K562 (cell line): ENCODE measurements at regions not wholly inside any gene's neighbourhood (a gene's known extent, or its start where the extent isn't known, plus 50 kb on each side); places are given as distances from the start of the nearest gene placed in this dataset.

Source experiments
- ATAC-seq: fragments of 200-7000 bp; cut with Tn5 transposase; 3 replicates; pipeline ENCODE4 v1.9.1; 2020; ENCODE audit warnings: moderate library complexity
- BruUV-seq: library from RNA; stranded (reverse); fragments of 400-500 nt; replicated peaks from 2 replicates; lab custom pipeline; 2021; lab: Mats Ljungman, UMichigan
- CTCF ChIA-PET: fragments of 300-600 bp; formaldehyde crosslinking; extraction: SDS; loops from one replicate; lab custom pipeline; 2021; ENCODE audit warnings: low intra/inter-chr PET ratio; lab: Yijun Ruan, JAX
- POLR2A ChIA-PET: fragments of 300-600, 350-650 bp; sonication (Branson Sonifier 250); formaldehyde crosslinking; extraction: SDS; loops from one replicate; lab custom pipeline; 2021; ENCODE audit warnings: antibody characterized with exemption, inconsistent platforms; lab: Yijun Ruan, JAX
- DNase-seq, 4 experiments: peaks; one replicate each; pipeline versions ENCODE4 v3.0.0 to v3.0.0-alpha.2; 2011 to 2018; ENCODE audit warnings: low spot score in 3 of 4, mixed read lengths in 3 of 4; ENCODE audit errors: extremely low read depth in 1 of 4
- FAIRE-seq: peaks from 2 replicates; lab custom pipeline; 2011; peaks lifted over from hg19 to GRCh38; lab: Jason Lieb, UNC
- H2AFZ ChIP-seq: 2 replicates; pipeline ENCODE4 v1.6.0; 2011; ENCODE audit warnings: low read depth, low read length, control low read depth, inconsistent platforms
- H3K27ac ChIP-seq: fragments of 200-600 bp; 3 replicates; pipeline ENCODE4 v1.8.0; 2011; ENCODE audit warnings: low read depth, mild to moderate bottlenecking, control low read depth, inconsistent platforms, low read length, moderate library complexity, mixed read lengths; ENCODE audit errors: extremely low read depth
- H3K27me3 ChIP-seq, 2 experiments: fragments of 300-600 bp in 1 of 2; 2 replicates in 1 of 2; 3 replicates in 1 of 2; pipeline versions ENCODE4 v1.6.0 to v1.8.0; 2011; ENCODE audit warnings: inconsistent platforms in 2 of 2, low read length in 2 of 2, mild to moderate bottlenecking in 1 of 2, mixed read lengths in 1 of 2, moderate library complexity in 1 of 2; ENCODE audit not compliant: control insufficient read depth in 2 of 2, insufficient read depth in 2 of 2
- H3K36me3 ChIP-seq: fragments of 300-600 bp; 3 replicates; pipeline ENCODE4 v1.8.0; 2011; ENCODE audit warnings: mild to moderate bottlenecking, low read length, inconsistent platforms; ENCODE audit not compliant: control insufficient read depth, insufficient read depth
- H3K4me1 ChIP-seq, 2 experiments: fragments of 200-600 bp in 1 of 2; replicated peaks in 1 of 2; 2 replicates in 1 of 2; 3 replicates in 1 of 2; pipeline versions ENCODE4 v1.5.1 to v1.8.0; 2011; ENCODE audit warnings: inconsistent platforms in 2 of 2, low read length in 2 of 2, mild to moderate bottlenecking in 1 of 2, mixed read lengths in 1 of 2, moderate library complexity in 1 of 2; ENCODE audit not compliant: control insufficient read depth in 2 of 2, insufficient read depth in 2 of 2
- H3K4me2 ChIP-seq: 2 replicates; pipeline ENCODE4 v1.6.1; 2011; ENCODE audit warnings: low read length, control low read depth, inconsistent platforms, mixed read lengths; ENCODE audit not compliant: insufficient read depth
- H3K4me3 ChIP-seq: fragments of 200-600 bp; sonication (generic), shearing (Covaris generic); 2 replicates; pipeline ENCODE4 v1.5.1; 2016; ENCODE audit warnings: control low read depth, inconsistent platforms
- H3K79me2 ChIP-seq: fragments of 200-600 bp; 3 replicates; pipeline ENCODE4 v1.8.0; 2011; ENCODE audit warnings: low read length, inconsistent platforms; ENCODE audit not compliant: control insufficient read depth, insufficient read depth
- H3K9ac ChIP-seq, 2 experiments: 2 replicates each; pipeline versions ENCODE4 v1.6.0 to v1.6.1; 2011; ENCODE audit warnings: low read depth in 2 of 2, low read length in 2 of 2, control low read depth in 1 of 2, inconsistent platforms in 1 of 2, mild to moderate bottlenecking in 1 of 2, mixed read lengths in 1 of 2; ENCODE audit not compliant: insufficient read depth in 1 of 2
- H3K9me1 ChIP-seq: one replicate; pipeline ENCODE4 v1.6.0; 2011; ENCODE audit warnings: inconsistent platforms, mild to moderate bottlenecking, low read length, moderate library complexity; ENCODE audit not compliant: control insufficient read depth, insufficient read depth
- H3K9me3 ChIP-seq: replicated peaks from 2 replicates; pipeline ENCODE4 v1.5.1; 2011; ENCODE audit warnings: low read depth, low read length, inconsistent platforms; ENCODE audit not compliant: control insufficient read depth, insufficient read depth
- H4K20me1 ChIP-seq: replicated peaks from 2 replicates; pipeline ENCODE4 v1.6.1; 2011; ENCODE audit warnings: low read length, inconsistent platforms, mixed read lengths; ENCODE audit not compliant: control insufficient read depth, insufficient read depth
- HNRNPK ChIP-seq: fragments of 200-400 bp; formaldehyde crosslinking; IDR thresholded peaks from one replicate; pipeline ENCODE4 v1.6.1; 2018; ENCODE audit warnings: mild to moderate bottlenecking, low read depth, low read length; ENCODE audit not compliant: poor library complexity, severe bottlenecking
- KLF1 ChIP-seq: fragments of 450-650 bp; IDR thresholded peaks from 2 replicates; pipeline ENCODE4 v1.6.1; 2016; ENCODE audit warnings: missing genetic modification characterization, missing compliant biosample characterization
- MBD2 ChIP-seq: sonication (generic); IDR thresholded peaks from 2 replicates; pipeline ENCODE4 v1.6.1; 2016; ENCODE audit warnings: low read depth, borderline replicate concordance
- NCOR1 ChIP-seq: fragments of 450-650 bp; IDR thresholded peaks from 2 replicates; pipeline ENCODE4 v1.6.1; 2016; ENCODE audit warnings: mild to moderate bottlenecking, moderate library complexity
- ZNF408 ChIP-seq: fragments of 250-450 bp; sonication (Bioruptor Pico); IDR thresholded peaks from 2 replicates; pipeline ENCODE4 v1.4.0; 2020; ENCODE audit warnings: low read depth, mild to moderate bottlenecking, moderate library complexity
- ZNF584 ChIP-seq: fragments of 200-800 bp; sonication (Bioruptor generic); IDR thresholded peaks from 2 replicates; pipeline ENCODE4 v1.6.1; 2016; ENCODE audit warnings: low read depth, mild to moderate bottlenecking, missing genetic modification characterization, missing compliant biosample characterization
- ZNF76 ChIP-seq: fragments of 250-450 bp; sonication (Bioruptor Pico); IDR thresholded peaks from 2 replicates; pipeline ENCODE4 v1.4.0; 2020; ENCODE audit warnings: mild to moderate bottlenecking, moderate library complexity, borderline replicate concordance
- WGBS: fragments of 100-300 bp; shearing (Covaris generic); methylation state at CpG from one replicate; pipeline ENCODE4 v1.1.6; 2016; ENCODE audit warnings: low coverage, mixed read lengths; ENCODE audit not compliant: insufficient coverage; ENCODE audit errors: missing lambda C conversion rate; 5-methylcytosine and 5-hydroxymethylcytosine counted together
- in situ Hi-C: fragments of 300-500 bp; cut with MboI; formaldehyde crosslinking; loops from 4 replicates; pipeline ENCODE4 v1.15.0; 2018; ENCODE audit warnings: inconsistent platforms, mixed read lengths
- intact Hi-C: fragments of 100-400 bp; cut with micrococcal nuclease; formaldehyde crosslinking; loops from 2 replicates; pipeline ENCODE4 v1.14.2; 2022
- TF ChIP-seq, protein P1 (sequence below): fragments of 250-450 bp; sonication (Bioruptor Pico); IDR thresholded peaks from 2 replicates; pipeline ENCODE4 v1.8.0; 2022; ENCODE audit warnings: inconsistent platforms
- TF ChIP-seq, protein P2 (sequence below): sonication (generic); formaldehyde crosslinking; IDR thresholded peaks from 2 replicates; pipeline ENCODE4 v1.8.0; 2023; ENCODE audit warnings: missing genetic modification reagents, mild to moderate bottlenecking, borderline replicate concordance
- TF ChIP-seq, protein P3 (sequence below): fragments of 450-650 bp; conservative IDR thresholded peaks from 2 replicates; pipeline ENCODE4 v1.6.1; 2016; ENCODE audit warnings: missing genetic modification characterization, low read depth, mild to moderate bottlenecking, missing compliant biosample characterization, moderate library complexity
- TF ChIP-seq, protein P4 (sequence below): sonication (generic); formaldehyde crosslinking; IDR thresholded peaks from 2 replicates; pipeline ENCODE4 v1.8.0; 2022; ENCODE audit warnings: missing genetic modification reagents, mild to moderate bottlenecking, moderate library complexity, borderline replicate concordance
- TF ChIP-seq, protein P5 (sequence below): fragments of 250-450 bp; sonication (Bioruptor Pico); IDR thresholded peaks from 2 replicates; pipeline ENCODE4 v1.4.0; 2020

DNA sequence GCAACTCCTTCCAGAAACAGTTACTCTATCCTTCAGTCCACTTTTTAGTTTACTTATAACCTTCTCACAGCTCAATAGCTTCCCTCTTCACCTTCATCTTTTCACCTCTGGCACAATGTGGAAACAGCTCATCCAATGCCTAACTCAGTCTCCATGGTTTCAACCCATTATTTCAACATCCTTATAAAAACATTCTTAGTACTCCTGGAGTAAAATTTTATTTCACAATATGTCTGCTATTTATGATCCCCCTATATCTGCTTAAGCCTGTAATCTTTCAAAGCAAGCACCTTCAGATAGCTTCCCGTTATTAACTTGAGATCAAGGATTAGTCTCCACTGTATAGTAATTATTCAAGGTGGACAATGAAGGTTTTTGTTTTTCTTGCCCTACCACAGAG, 156.3 kb downstream of the GASK1B start:
- intact Hi-C loops: no loop called here
- ATAC-seq (no peak), DNase-seq (no peak), FAIRE-seq (no peak)
- Histone ChIP-seq H2AFZ (no peak overlapping the region), H3K36me3 (no peaks in the 10 kb centered on the region), H3K4me2 (no peak overlapping the region), H3K9me1 (no peaks in the 10 kb centered on the region), H3K4me3 (no peak overlapping the region), H4K20me1 (no peaks in the 10 kb centered on the region), H3K27me3 (no peaks in the 10 kb centered on the region), H3K4me1 (no peaks in the 10 kb centered on the region), H3K27ac (no peak overlapping the region), H3K79me2 (no peaks in the 10 kb centered on the region), H3K9ac (no peak overlapping the region), H3K9me3 (no peaks in the 10 kb centered on the region)
- in situ Hi-C loops: no loop called here
- ChIA-PET POLR2A (no interaction called here), CTCF (no interaction called here)
- WGBS: 0% methylated on average over 1 of the region's 1 CpG
- no TSS peak for BruUV-seq
- TF ChIP-seq MBD2: no peak
- TF ChIP-seq ZNF76 (CRISPR knock-in tag): no peak
- no peak for TF ChIP-seq KLF1 (tag)
- TF ChIP-seq, protein P1, sequence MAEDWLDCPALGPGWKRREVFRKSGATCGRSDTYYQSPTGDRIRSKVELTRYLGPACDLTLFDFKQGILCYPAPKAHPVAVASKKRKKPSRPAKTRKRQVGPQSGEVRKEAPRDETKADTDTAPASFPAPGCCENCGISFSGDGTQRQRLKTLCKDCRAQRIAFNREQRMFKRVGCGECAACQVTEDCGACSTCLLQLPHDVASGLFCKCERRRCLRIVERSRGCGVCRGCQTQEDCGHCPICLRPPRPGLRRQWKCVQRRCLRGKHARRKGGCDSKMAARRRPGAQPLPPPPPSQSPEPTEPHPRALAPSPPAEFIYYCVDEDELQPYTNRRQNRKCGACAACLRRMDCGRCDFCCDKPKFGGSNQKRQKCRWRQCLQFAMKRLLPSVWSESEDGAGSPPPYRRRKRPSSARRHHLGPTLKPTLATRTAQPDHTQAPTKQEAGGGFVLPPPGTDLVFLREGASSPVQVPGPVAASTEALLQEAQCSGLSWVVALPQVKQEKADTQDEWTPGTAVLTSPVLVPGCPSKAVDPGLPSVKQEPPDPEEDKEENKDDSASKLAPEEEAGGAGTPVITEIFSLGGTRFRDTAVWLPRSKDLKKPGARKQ (CRISPR knock-in tag): no peak
- TF ChIP-seq HNRNPK: no peak
- no peak for TF ChIP-seq ZNF408 (CRISPR knock-in tag)
- TF ChIP-seq, protein P2, sequence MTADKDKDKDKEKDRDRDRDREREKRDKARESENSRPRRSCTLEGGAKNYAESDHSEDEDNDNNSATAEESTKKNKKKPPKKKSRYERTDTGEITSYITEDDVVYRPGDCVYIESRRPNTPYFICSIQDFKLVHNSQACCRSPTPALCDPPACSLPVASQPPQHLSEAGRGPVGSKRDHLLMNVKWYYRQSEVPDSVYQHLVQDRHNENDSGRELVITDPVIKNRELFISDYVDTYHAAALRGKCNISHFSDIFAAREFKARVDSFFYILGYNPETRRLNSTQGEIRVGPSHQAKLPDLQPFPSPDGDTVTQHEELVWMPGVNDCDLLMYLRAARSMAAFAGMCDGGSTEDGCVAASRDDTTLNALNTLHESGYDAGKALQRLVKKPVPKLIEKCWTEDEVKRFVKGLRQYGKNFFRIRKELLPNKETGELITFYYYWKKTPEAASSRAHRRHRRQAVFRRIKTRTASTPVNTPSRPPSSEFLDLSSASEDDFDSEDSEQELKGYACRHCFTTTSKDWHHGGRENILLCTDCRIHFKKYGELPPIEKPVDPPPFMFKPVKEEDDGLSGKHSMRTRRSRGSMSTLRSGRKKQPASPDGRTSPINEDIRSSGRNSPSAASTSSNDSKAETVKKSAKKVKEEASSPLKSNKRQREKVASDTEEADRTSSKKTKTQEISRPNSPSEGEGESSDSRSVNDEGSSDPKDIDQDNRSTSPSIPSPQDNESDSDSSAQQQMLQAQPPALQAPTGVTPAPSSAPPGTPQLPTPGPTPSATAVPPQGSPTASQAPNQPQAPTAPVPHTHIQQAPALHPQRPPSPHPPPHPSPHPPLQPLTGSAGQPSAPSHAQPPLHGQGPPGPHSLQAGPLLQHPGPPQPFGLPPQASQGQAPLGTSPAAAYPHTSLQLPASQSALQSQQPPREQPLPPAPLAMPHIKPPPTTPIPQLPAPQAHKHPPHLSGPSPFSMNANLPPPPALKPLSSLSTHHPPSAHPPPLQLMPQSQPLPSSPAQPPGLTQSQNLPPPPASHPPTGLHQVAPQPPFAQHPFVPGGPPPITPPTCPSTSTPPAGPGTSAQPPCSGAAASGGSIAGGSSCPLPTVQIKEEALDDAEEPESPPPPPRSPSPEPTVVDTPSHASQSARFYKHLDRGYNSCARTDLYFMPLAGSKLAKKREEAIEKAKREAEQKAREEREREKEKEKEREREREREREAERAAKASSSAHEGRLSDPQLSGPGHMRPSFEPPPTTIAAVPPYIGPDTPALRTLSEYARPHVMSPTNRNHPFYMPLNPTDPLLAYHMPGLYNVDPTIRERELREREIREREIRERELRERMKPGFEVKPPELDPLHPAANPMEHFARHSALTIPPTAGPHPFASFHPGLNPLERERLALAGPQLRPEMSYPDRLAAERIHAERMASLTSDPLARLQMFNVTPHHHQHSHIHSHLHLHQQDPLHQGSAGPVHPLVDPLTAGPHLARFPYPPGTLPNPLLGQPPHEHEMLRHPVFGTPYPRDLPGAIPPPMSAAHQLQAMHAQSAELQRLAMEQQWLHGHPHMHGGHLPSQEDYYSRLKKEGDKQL: no peak
- TF ChIP-seq ZNF584 (CRISPR knock-in tag): no peak
- TF ChIP-seq, protein P3, sequence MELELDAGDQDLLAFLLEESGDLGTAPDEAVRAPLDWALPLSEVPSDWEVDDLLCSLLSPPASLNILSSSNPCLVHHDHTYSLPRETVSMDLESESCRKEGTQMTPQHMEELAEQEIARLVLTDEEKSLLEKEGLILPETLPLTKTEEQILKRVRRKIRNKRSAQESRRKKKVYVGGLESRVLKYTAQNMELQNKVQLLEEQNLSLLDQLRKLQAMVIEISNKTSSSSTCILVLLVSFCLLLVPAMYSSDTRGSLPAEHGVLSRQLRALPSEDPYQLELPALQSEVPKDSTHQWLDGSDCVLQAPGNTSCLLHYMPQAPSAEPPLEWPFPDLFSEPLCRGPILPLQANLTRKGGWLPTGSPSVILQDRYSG (tag): no peak
- TF ChIP-seq, protein P4, sequence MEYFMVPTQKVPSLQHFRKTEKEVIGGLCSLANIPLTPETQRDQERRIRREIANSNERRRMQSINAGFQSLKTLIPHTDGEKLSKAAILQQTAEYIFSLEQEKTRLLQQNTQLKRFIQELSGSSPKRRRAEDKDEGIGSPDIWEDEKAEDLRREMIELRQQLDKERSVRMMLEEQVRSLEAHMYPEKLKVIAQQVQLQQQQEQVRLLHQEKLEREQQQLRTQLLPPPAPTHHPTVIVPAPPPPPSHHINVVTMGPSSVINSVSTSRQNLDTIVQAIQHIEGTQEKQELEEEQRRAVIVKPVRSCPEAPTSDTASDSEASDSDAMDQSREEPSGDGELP (CRISPR knock-in tag): no peak
- TF ChIP-seq, protein P5, sequence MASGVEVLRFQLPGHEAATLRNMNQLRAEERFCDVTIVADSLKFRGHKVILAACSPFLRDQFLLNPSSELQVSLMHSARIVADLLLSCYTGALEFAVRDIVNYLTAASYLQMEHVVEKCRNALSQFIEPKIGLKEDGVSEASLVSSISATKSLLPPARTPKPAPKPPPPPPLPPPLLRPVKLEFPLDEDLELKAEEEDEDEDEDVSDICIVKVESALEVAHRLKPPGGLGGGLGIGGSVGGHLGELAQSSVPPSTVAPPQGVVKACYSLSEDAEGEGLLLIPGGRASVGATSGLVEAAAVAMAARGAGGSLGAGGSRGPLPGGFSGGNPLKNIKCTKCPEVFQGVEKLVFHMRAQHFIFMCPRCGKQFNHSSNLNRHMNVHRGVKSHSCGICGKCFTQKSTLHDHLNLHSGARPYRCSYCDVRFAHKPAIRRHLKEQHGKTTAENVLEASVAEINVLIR (CRISPR knock-in tag): no peak
- no peak for TF ChIP-seq NCOR1
